Progenitor cell of endocrine pancreas (in vitro differentiated cells): ENCODE measurements at regions not wholly inside any gene's neighbourhood (a gene's known extent, or its start where the extent isn't known, plus 50 kb on each side); places are given as distances from the start of the nearest gene placed in this dataset.

ENCODE experiments used
- DNase-seq: peaks from one replicate; pipeline ENCODE4 v3.0.0; 2021; ENCODE audit warnings: low spot score; ENCODE audit not compliant: unreplicated experiment
- H3K27ac Mint-ChIP-seq: 2 replicates; pipeline ENCODE4 v1.8.0; 2021; ENCODE audit warnings: mild to moderate bottlenecking, moderate library complexity, mixed read lengths
- H3K27me3 Mint-ChIP-seq: 2 replicates; pipeline ENCODE4 v1.8.0; 2021; ENCODE audit warnings: mixed read lengths
- H3K36me3 Mint-ChIP-seq: 2 replicates; pipeline ENCODE4 v1.8.0; 2022; ENCODE audit warnings: mixed read lengths; ENCODE audit not compliant: insufficient read depth
- H3K4me1 Mint-ChIP-seq: 2 replicates; pipeline ENCODE4 v1.8.0; 2021; ENCODE audit warnings: low read depth, mixed read lengths
- H3K4me3 Mint-ChIP-seq: 2 replicates; pipeline ENCODE4 v1.8.0; 2021; ENCODE audit warnings: low read depth, mild to moderate bottlenecking, moderate library complexity, mixed read lengths
- H3K9me3 Mint-ChIP-seq: 2 replicates; pipeline ENCODE4 v1.8.0; 2021; ENCODE audit warnings: low read depth, mixed read lengths
- TF ChIP-seq, protein P1 (sequence below): fragments of 200-600 bp; sonication (generic); IDR thresholded peaks from one replicate; pipeline ENCODE4 v1.5.0; 2021; ENCODE audit warnings: antibody characterized with exemption, mild to moderate bottlenecking; ENCODE audit not compliant: unreplicated experiment

DNA sequence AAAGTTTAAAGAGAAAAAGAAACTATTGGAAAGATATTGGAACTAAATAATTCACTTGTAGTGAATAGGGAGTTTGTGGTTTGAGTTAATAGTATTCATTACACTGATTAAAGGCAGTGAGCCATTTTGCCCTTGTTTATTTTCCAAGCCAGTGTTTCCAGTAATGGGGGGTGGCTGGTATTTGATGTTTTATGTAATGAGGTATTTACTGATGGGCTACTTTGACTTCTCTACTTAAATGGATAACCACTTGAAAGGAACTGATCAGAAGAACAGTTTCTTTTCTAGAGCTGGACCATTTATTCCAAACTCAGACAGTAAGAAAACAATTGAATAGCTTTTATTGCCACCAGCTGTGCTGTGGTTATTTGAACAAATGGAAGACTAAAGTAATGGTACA lies 227.0 kb upstream of the HDAC9 start:
- no peaks in the 10 kb centered on the region for H3K4me1 Mint-ChIP-seq
- DNase-seq, result no peak
- no peaks in the 10 kb centered on the region for H3K36me3 Mint-ChIP-seq
- H3K27me3 Mint-ChIP-seq, result no peaks in the 10 kb centered on the region
- H3K27ac Mint-ChIP-seq, result no peak overlapping the region
- no peaks in the 10 kb centered on the region for H3K9me3 Mint-ChIP-seq
- TF ChIP-seq, protein P1, sequence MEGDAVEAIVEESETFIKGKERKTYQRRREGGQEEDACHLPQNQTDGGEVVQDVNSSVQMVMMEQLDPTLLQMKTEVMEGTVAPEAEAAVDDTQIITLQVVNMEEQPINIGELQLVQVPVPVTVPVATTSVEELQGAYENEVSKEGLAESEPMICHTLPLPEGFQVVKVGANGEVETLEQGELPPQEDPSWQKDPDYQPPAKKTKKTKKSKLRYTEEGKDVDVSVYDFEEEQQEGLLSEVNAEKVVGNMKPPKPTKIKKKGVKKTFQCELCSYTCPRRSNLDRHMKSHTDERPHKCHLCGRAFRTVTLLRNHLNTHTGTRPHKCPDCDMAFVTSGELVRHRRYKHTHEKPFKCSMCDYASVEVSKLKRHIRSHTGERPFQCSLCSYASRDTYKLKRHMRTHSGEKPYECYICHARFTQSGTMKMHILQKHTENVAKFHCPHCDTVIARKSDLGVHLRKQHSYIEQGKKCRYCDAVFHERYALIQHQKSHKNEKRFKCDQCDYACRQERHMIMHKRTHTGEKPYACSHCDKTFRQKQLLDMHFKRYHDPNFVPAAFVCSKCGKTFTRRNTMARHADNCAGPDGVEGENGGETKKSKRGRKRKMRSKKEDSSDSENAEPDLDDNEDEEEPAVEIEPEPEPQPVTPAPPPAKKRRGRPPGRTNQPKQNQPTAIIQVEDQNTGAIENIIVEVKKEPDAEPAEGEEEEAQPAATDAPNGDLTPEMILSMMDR, result no peak
- H3K4me3 Mint-ChIP-seq, result no peak overlapping the region

DNA sequence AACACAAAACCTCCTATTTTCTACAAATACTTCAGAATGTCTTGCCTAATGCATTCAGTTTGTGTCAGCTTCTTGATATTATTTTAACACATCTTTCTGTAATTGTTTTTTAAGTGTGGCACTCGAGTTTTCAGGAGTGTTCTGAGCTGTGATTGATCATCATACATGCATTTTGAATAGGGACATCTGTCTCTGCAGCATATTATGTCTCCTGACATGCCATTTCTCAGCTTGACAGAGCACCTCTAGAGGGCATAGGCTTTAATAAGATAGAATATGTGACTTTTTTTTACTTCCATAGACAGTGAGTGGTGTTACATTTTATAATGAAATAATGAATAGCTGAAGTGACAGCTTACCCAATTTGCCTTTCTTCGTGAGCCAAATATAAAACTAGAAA lies 219.2 kb upstream of the HDAC9 start:
- no peaks in the 10 kb centered on the region for H3K27me3 Mint-ChIP-seq
- TF ChIP-seq, protein P1, result no peak
- DNase-seq, result no peak
- no peaks in the 10 kb centered on the region for H3K36me3 Mint-ChIP-seq
- no peaks in the 10 kb centered on the region for H3K4me1 Mint-ChIP-seq
- H3K27ac Mint-ChIP-seq, result no peak overlapping the region
- no peak overlapping the region for H3K4me3 Mint-ChIP-seq
- H3K9me3 Mint-ChIP-seq, result no peaks in the 10 kb centered on the region

DNA sequence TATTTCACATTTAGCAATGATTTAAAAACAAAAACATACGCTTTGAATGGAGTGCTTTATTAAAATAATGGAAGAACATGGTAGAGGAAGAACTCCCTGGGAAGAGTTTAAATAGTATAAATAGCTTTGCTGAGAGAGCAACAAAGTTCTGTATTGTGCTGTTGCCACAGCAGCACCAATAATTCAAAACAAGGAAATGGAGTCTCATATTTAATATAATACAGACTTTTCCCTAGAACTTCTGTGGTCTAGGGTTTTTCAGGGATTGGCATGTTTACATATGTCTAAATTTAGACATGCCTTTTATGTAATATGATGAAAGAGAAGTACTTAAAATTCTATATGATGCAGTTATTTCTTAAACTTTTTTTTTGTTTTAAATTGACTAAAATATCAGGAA lies 217.2 kb upstream of the HDAC9 start:
- Mint-ChIP-seq H3K4me1 (no peaks in the 10 kb centered on the region), H3K4me3 (no peak overlapping the region), H3K36me3 (no peaks in the 10 kb centered on the region), H3K9me3 (no peaks in the 10 kb centered on the region), H3K27me3 (no peaks in the 10 kb centered on the region), H3K27ac (no peak overlapping the region)
- TF ChIP-seq, protein P1, result no peak
- DNase-seq, result no peak

DNA sequence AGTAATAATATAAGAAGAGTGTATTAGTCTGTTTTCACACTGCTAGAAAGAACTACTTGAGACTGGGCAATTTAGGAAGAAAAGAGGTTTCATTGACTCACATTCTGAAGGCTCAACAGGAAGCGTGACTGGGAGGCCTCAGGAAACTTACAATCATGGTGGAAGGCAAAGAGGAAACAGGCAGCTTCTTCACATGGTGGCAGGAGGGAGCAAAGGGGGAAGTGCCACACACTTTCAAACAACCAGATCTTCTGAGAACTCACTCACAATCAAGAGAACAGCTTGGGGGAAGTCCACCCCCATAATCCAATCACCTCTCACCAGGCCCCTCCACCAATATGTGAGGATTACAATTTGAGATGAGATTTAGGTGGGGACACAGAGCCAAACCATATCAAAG lies 212.5 kb upstream of the HDAC9 start:
- no peak overlapping the region for H3K4me3 Mint-ChIP-seq
- no peak overlapping the region for H3K27ac Mint-ChIP-seq
- DNase-seq, result no peak
- H3K27me3 Mint-ChIP-seq, result no peaks in the 10 kb centered on the region
- no peaks in the 10 kb centered on the region for H3K4me1 Mint-ChIP-seq
- H3K36me3 Mint-ChIP-seq, result no peaks in the 10 kb centered on the region
- TF ChIP-seq, protein P1, result no peak
- no peaks in the 10 kb centered on the region for H3K9me3 Mint-ChIP-seq

DNA sequence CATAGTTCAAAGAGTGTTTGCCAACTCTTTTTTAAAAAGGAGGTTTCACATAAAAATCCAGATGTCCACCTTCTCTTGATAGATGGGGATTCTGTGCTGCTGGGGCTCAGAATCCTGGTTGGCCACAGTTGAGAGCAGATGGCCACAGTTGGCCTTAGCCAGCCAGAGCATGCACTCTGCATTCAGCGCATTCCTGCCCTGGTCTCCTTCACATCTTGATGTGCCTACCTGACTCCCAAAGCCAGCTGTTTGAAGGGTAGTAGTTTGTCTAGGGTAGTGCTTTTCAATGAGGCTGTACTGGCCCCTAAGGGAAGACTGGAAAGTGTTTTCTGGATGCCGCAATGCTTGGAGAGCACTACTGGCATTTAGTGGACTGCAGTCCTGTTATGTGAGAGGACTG lies 208.1 kb upstream of the HDAC9 start:
- Mint-ChIP-seq H3K4me1 (no peaks in the 10 kb centered on the region), H3K27me3 (no peaks in the 10 kb centered on the region), H3K27ac (no peak overlapping the region), H3K4me3 (no peak overlapping the region), H3K9me3 (no peaks in the 10 kb centered on the region), H3K36me3 (no peaks in the 10 kb centered on the region)
- TF ChIP-seq, protein P1, result no peak
- DNase-seq, result no peak
